Erythroblast (primary cell): ENCODE measurements at regions not wholly inside any gene's neighbourhood (a gene's known extent, or its start where the extent isn't known, plus 50 kb on each side); places are given as distances from the start of the nearest gene placed in this dataset.

Experiments
- DNase-seq, 2 experiments: peaks; one replicate each; lab custom pipeline; 2025; lab: John Stamatoyannopoulos, UW
- GATA1 ChIP-seq: IDR thresholded peaks from 2 replicates; pipeline ENCODE4 v1.6.1; 2011; ENCODE audit warnings: low read depth, mild to moderate bottlenecking, control low read depth, low read length, moderate library complexity
- POLR2A ChIP-seq: IDR thresholded peaks from 2 replicates; pipeline ENCODE4 v1.6.1; 2011; ENCODE audit warnings: mild to moderate bottlenecking, low read length

DNA sequence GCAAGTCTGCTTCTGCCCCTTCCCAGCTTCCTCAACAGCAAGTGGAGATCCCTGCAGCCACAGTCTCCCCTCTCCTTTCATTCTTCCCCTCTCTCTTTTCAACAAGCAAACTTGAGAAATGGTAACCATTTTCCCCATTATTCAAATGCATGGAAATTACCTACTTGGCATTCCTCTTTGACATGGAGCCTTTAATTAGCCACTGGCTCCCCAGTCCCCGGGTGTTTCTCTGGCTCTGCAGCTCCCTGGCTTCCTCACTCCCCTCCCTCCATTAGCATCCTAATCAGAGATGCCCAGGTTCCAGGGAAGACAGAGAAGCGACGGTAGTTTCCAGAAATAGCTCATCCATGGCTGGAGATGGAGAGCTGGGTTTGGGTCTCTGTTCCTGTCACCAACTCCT is 116.0 kb downstream of the CCT6B start:
- TF ChIP-seq POLR2A (no peak), GATA1 (no peak)
- DNase-seq: no peak

- no peak for DNase-seq
- TF ChIP-seq GATA1 (no peak), POLR2A (no peak)
Measured at GRCh38 chr17:34843682-34844081, 117.6 kb downstream of the CCT6B start.

- DNase-seq: no peak
- TF ChIP-seq GATA1 (no peak), POLR2A (no peak)
Measured at GRCh38 chr17:34842235-34842634, 119.0 kb downstream of the CCT6B start.

DNA sequence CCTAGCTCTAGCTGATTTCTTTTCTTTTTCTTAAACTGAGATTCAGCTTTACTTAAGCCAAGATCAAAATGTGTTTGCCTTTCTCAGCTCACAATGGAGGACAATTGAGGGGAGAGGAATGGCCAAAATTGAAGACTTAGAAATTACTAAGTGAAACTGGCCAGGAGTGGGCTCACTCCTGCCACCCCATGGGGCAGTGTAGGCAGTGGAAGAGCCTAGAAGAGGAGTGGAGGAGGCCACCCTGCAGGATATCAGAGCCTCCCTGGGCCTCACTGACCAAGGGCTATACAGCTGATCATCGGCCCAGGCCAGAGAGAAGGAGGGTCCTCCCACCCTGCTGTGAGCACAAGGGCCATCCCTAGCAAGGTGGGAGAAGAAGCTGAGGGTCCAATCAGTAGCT is 119.8 kb downstream of the CCT6B start:
- DNase-seq: no peak
- no peak for TF ChIP-seq GATA1
- TF ChIP-seq POLR2A: no peak

GRCh38 chr17:34840750-34841149 is 120.5 kb downstream of the CCT6B start:
- no peak for DNase-seq

GRCh38 chr17:34837876-34838478 is 123.3 kb downstream of the CCT6B start:
- TF ChIP-seq GATA1 (no peak), POLR2A (no peak)
- no peak for DNase-seq

More at GRCh38 chr17:34840750-34841149, 120.5 kb downstream of the CCT6B start:
- TF ChIP-seq GATA1 (no peak), POLR2A (no peak)

GRCh38 chr17:34832376-34832775 is 128.9 kb downstream of the CCT6B start:
- TF ChIP-seq POLR2A (no peak), GATA1 (no peak)
- no peak for DNase-seq

GRCh38 chr17:34827008-34827407 is 134.3 kb downstream of the CCT6B start:
- no peak for TF ChIP-seq GATA1
- no peak for TF ChIP-seq POLR2A
- no peak for DNase-seq

GRCh38 chr17:34826332-34826731 is 134.9 kb downstream of the CCT6B start:
- no peak for TF ChIP-seq GATA1
- no peak for TF ChIP-seq POLR2A

GRCh38 chr17:34825884-34826283 is 135.4 kb downstream of the CCT6B start:
- no peak for DNase-seq

More at GRCh38 chr17:34826332-34826731, 134.9 kb downstream of the CCT6B start:
- DNase-seq: no peak

DNA sequence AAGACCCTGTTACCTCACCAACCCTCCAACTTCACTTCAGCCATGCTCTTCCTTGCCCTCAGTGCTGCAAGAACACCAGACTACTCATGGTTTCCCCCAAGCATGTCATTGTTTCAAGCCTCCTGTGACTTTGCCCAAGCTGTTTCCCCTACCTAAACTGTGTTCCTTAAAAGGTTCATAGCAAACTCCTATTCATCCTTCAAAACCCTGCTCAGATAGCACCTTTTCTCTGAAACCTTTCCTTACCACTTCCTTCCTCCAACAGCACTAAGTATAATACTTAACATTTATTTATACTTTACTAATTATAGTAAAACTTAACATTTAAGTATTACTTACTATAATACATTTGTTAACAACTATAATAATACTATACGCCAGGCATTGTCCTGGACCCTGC is 136.2 kb downstream of the CCT6B start:
- TF ChIP-seq POLR2A: no peak
- no peak for TF ChIP-seq GATA1
- no peak for DNase-seq

More at GRCh38 chr17:34825884-34826283, 135.4 kb downstream of the CCT6B start:
- TF ChIP-seq GATA1: no peak
- no peak for TF ChIP-seq POLR2A

DNA sequence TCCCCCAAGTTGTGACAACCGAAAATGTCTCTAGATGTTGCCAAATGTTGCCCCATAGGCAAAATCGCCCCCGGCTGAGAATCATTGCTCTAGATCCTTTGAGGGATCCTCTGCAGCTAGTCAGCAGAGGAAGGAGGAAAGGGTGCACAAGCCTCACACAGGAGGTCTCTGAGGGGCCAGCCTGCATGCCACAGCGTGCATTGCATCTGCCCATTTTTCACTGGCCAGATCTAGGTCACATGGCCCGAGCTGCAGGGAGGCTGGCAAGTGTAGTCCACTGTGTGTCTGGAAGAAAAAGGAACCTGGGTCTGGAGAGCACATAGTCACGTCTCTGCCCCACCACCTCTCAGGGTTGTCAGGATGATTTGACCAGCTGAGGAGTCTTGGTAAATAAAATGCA is 138.2 kb downstream of the CCT6B start:
- DNase-seq: no peak
- TF ChIP-seq POLR2A (no peak), GATA1 (no peak)

DNA sequence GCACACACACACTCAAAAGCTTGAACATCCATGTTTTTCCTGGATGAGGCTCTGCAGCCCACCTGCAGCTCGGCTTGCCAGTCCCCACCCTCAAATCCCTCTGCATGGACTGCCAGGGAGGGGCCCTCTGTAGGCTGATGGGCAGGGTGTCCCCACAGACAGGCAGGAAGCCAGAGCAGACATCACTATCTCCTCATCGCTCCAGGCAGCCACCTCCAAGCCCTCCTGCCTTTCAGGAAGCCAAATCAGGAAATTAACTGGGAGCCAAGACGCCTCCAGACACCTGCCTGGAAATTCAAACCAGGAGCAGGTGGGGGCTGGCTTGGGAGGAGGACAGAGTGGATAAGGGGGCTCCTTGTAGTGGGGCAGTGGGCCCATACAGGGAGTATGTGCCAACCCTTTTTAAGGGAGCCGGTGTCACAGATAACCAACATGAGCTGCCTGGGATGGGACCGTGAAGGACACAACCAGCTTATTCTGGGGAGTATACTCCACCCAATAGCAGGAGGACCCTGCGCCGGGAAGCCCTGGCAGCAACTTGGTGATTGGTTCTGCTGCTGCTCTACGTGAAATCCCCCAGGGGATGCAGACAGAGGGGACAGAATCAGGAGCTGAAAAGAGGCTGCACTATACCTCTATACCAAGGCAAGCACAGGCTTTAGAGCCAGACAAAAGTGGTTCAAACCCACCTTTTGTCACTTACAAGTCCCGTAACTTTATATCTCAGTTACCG is 139.1 kb downstream of the CCT6B start:
- TF ChIP-seq GATA1: no peak
- TF ChIP-seq POLR2A: no peak
- no peak for DNase-seq

GRCh38 chr17:34820922-34821321 is 140.3 kb downstream of the CCT6B start:
- no peak for DNase-seq
- TF ChIP-seq GATA1 (no peak), POLR2A (no peak)
